WTC11 (cell line): ENCODE measurements at regions not wholly inside any gene's neighbourhood (a gene's known extent, or its start where the extent isn't known, plus 50 kb on each side); places are given as distances from the start of the nearest gene placed in this dataset.

Source experiments
- ATAC-seq: fragments of 200-7000 bp; cut with Tn5 transposase; 2 replicates; pipeline ENCODE4 v1.10.0; 2021; ENCODE audit warnings: mild to moderate bottlenecking, moderate library complexity
- CTCF ChIA-PET: fragments of 300-600 bp; sonication (Branson Sonifier 250); formaldehyde crosslinking; loops from one replicate; lab custom pipeline; 2021; ENCODE audit warnings: antibody characterized with exemption; lab: Charles Lee
- POLR2A ChIA-PET: fragments of 350-600 bp; sonication (Branson Sonifier 250); formaldehyde crosslinking; loops from one replicate; lab custom pipeline; 2021; ENCODE audit warnings: antibody characterized with exemption; lab: Charles Lee
- DNase-seq: peaks from one replicate; pipeline ENCODE4 v3.0.0; 2021; ENCODE audit warnings: low spot score
- H3K27ac Mint-ChIP-seq: 2 replicates; pipeline ENCODE4 v1.8.0; 2021; ENCODE audit warnings: mixed read lengths
- H3K27me3 Mint-ChIP-seq: 2 replicates; pipeline ENCODE4 v1.8.0; 2021; ENCODE audit warnings: low read depth, mild to moderate bottlenecking, moderate library complexity, mixed read lengths
- H3K36me3 Mint-ChIP-seq: 2 replicates; pipeline ENCODE4 v1.8.0; 2021; ENCODE audit warnings: mixed read lengths
- H3K4me1 Mint-ChIP-seq: 2 replicates; pipeline ENCODE4 v1.8.0; 2022; ENCODE audit warnings: mixed read lengths
- H3K4me3 Mint-ChIP-seq: 2 replicates; pipeline ENCODE4 v1.8.0; 2021; ENCODE audit warnings: mild to moderate bottlenecking, moderate library complexity, mixed read lengths
- H3K9me3 Mint-ChIP-seq: 2 replicates; pipeline ENCODE4 v1.8.0; 2021; ENCODE audit warnings: mixed read lengths
- AR ChIP-seq: fragments of 250-450 bp; sonication (Bioruptor Pico); IDR thresholded peaks from 2 replicates; pipeline ENCODE4 v1.9.0; 2021; ENCODE audit warnings: mild to moderate bottlenecking
- ATF2 ChIP-seq: sonication (generic); formaldehyde crosslinking; IDR thresholded peaks from 2 replicates; pipeline ENCODE4 v1.8.1; 2022; ENCODE audit warnings: low read depth, missing genetic modification reagents, borderline replicate concordance
- ELF4 ChIP-seq: sonication (generic); formaldehyde crosslinking; IDR thresholded peaks from 2 replicates; pipeline ENCODE4 v1.8.1; 2022; ENCODE audit warnings: low read depth, mild to moderate bottlenecking, moderate library complexity, missing genetic modification reagents
- EMX1 ChIP-seq: fragments of 250-450 bp; sonication (Bioruptor Pico); IDR thresholded peaks from 2 replicates; pipeline ENCODE4 v1.8.0; 2021; ENCODE audit warnings: mild to moderate bottlenecking
- JAZF1 ChIP-seq: fragments of 250-450 bp; sonication (Bioruptor Pico); IDR thresholded peaks from 2 replicates; pipeline ENCODE4 v1.9.0; 2021; ENCODE audit warnings: moderate library complexity, mild to moderate bottlenecking, inconsistent platforms
- NR3C1 ChIP-seq: sonication (generic); formaldehyde crosslinking; conservative IDR thresholded peaks from 2 replicates; pipeline ENCODE4 v1.8.1; 2023; ENCODE audit warnings: low read depth, mild to moderate bottlenecking, missing genetic modification reagents
- PRDM15 ChIP-seq: sonication (generic); formaldehyde crosslinking; IDR thresholded peaks from 2 replicates; pipeline ENCODE4 v1.8.0; 2022; ENCODE audit warnings: missing genetic modification reagents
- SP1 ChIP-seq: sonication (generic); formaldehyde crosslinking; conservative IDR thresholded peaks from 2 replicates; pipeline ENCODE4 v1.8.1; 2022; ENCODE audit warnings: missing genetic modification reagents
- TEAD1 ChIP-seq: sonication (generic); formaldehyde crosslinking; IDR thresholded peaks from 2 replicates; pipeline ENCODE4 v1.8.0; 2022; ENCODE audit warnings: mild to moderate bottlenecking, missing genetic modification reagents
- USF2 ChIP-seq: sonication (generic); formaldehyde crosslinking; IDR thresholded peaks from 2 replicates; pipeline ENCODE4 v1.8.1; 2023; ENCODE audit warnings: mild to moderate bottlenecking, missing genetic modification reagents, moderate library complexity
- ZNF138 ChIP-seq: sonication (generic); formaldehyde crosslinking; conservative IDR thresholded peaks from 2 replicates; pipeline ENCODE4 v1.8.1; 2022; ENCODE audit warnings: mild to moderate bottlenecking, moderate library complexity, missing genetic modification reagents
- ZNF281 ChIP-seq: sonication (generic); formaldehyde crosslinking; IDR thresholded peaks from 2 replicates; pipeline ENCODE4 v1.8.0; 2023; ENCODE audit warnings: mild to moderate bottlenecking, missing genetic modification reagents
- ZNF532 ChIP-seq: fragments of 250-450 bp; sonication (Bioruptor Pico); IDR thresholded peaks from 2 replicates; pipeline ENCODE4 v1.9.0; 2021; ENCODE audit warnings: mild to moderate bottlenecking, borderline replicate concordance
- TF ChIP-seq, protein P1 (sequence below): sonication (generic); formaldehyde crosslinking; IDR thresholded peaks from 2 replicates; pipeline ENCODE4 v1.8.1; 2023; ENCODE audit warnings: mild to moderate bottlenecking, moderate library complexity, missing genetic modification reagents
- TF ChIP-seq, protein P2 (sequence below): sonication (generic); formaldehyde crosslinking; IDR thresholded peaks from 2 replicates; pipeline ENCODE4 v1.8.1; 2023; ENCODE audit warnings: mild to moderate bottlenecking, missing genetic modification reagents
- TF ChIP-seq, protein P3 (sequence below): sonication (generic); formaldehyde crosslinking; IDR thresholded peaks from 2 replicates; pipeline ENCODE4 v1.8.0; 2022; ENCODE audit warnings: mild to moderate bottlenecking, missing genetic modification reagents

DNA sequence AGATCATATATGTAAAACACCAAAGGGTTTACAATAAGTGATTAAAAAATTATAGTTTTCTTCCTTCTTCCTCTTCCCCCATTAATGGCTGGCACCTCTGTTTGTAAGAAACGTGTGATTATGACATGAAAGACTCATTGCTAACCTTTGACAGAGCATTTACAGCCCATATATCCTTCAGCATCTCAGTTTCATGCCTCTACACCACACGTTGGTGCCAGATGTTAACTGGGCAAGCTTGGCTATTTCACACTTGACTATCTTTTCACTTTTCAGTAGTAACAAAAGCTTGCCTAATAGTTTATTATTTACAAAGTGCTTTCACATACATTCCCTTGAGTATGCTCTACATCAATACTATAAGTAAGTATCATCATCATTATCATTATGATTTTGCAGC lies 65.3 kb upstream of the C1QTNF7 start:
- CTCF ChIA-PET = interaction anchor here (0.6 to 1.7 kb wide), 4 partner anchors 10 to 273 kb away, joined by 3 to 6 read pairs (median 3); no protein-coding TSS in a partner anchor
- H3K4me3 Mint-ChIP-seq = no peak overlapping the region
- H3K27me3 Mint-ChIP-seq = no peaks in the 10 kb centered on the region
- POLR2A ChIA-PET = no interaction called here
- H3K36me3 Mint-ChIP-seq = no peaks in the 10 kb centered on the region
- ATAC-seq = no peak
- H3K9me3 Mint-ChIP-seq = no peaks in the 10 kb centered on the region
- DNase-seq = no peak
- no peak for TF ChIP-seq ZNF138
- no peak for TF ChIP-seq PRDM15 (CRISPR knock-in tag)
- TF ChIP-seq, protein P1, sequence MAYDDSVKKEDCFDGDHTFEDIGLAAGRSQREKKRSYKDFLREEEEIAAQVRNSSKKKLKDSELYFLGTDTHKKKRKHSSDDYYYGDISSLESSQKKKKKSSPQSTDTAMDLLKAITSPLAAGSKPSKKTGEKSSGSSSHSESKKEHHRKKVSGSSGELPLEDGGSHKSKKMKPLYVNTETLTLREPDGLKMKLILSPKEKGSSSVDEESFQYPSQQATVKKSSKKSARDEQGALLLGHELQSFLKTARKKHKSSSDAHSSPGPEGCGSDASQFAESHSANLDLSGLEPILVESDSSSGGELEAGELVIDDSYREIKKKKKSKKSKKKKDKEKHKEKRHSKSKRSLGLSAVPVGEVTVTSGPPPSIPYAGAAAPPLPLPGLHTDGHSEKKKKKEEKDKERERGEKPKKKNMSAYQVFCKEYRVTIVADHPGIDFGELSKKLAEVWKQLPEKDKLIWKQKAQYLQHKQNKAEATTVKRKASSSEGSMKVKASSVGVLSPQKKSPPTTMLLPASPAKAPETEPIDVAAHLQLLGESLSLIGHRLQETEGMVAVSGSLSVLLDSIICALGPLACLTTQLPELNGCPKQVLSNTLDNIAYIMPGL (CRISPR knock-in tag) = no peak
- TF ChIP-seq, protein P2, sequence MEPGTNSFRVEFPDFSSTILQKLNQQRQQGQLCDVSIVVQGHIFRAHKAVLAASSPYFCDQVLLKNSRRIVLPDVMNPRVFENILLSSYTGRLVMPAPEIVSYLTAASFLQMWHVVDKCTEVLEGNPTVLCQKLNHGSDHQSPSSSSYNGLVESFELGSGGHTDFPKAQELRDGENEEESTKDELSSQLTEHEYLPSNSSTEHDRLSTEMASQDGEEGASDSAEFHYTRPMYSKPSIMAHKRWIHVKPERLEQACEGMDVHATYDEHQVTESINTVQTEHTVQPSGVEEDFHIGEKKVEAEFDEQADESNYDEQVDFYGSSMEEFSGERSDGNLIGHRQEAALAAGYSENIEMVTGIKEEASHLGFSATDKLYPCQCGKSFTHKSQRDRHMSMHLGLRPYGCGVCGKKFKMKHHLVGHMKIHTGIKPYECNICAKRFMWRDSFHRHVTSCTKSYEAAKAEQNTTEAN (CRISPR knock-in tag) = no peak
- no peak for TF ChIP-seq ELF4 (CRISPR knock-in tag)
- TF ChIP-seq NR3C1 (CRISPR knock-in tag) = no peak
- no peak for TF ChIP-seq JAZF1
- TF ChIP-seq ZNF532 (CRISPR knock-in tag) = no peak
- TF ChIP-seq TEAD1 (CRISPR knock-in tag) = no peak
- no peak for TF ChIP-seq USF2
- no peak for TF ChIP-seq EMX1
- TF ChIP-seq, protein P3, sequence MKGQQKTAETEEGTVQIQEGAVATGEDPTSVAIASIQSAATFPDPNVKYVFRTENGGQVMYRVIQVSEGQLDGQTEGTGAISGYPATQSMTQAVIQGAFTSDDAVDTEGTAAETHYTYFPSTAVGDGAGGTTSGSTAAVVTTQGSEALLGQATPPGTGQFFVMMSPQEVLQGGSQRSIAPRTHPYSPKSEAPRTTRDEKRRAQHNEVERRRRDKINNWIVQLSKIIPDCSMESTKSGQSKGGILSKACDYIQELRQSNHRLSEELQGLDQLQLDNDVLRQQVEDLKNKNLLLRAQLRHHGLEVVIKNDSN (CRISPR knock-in tag) = no peak
- no peak for TF ChIP-seq ATF2 (CRISPR knock-in tag)
- no peak for TF ChIP-seq AR (CRISPR knock-in tag)
- no peak for TF ChIP-seq SP1 (CRISPR knock-in tag)
- TF ChIP-seq ZNF281 = no peak
- H3K4me1 Mint-ChIP-seq = peaks cover 10% of the 10 kb centered on the region
- no peak overlapping the region for H3K27ac Mint-ChIP-seq
